ENCODE measurements at regions not wholly inside any gene's neighbourhood (a gene's known extent, or its start where the extent isn't known, plus 50 kb on each side); places are given as distances from the start of the nearest gene placed in this dataset.

GRCh38 chr13:85694992-85695391, 104.2 kb downstream of the SLITRK6 start:
- BruUV-seq (replicated peaks) = no TSS peak
- no peak for TF ChIP-seq CTCF (conservative IDR thresholded peaks at IDR 0.05; ENCODE audit: low read length)

GRCh38 chr13:85693889-85694511, 105.2 kb downstream of the SLITRK6 start:
- no peaks in the 10 kb centered on the region for H3K4me1 ChIP-seq (ENCODE audit: insufficient read depth, low read length, poor library complexity, severe bottlenecking)
- POLR2A ChIA-PET = no interaction called here
- BruUV-seq (replicated peaks) = no TSS peak
- TF ChIP-seq EZH2phosphoT487 (IDR thresholded peaks at IDR 0.05; ENCODE audit: borderline replicate concordance, low read depth, low read length) (no peak), CTCF (conservative IDR thresholded peaks at IDR 0.05; ENCODE audit: low read length) (no peak)
- H2AFZ ChIP-seq (ENCODE audit: low read length) = no peak overlapping the region
- no peak for DNase-seq (ENCODE audit: low spot score)
- H3K27ac ChIP-seq (ENCODE audit: low read depth, low read length, poor library complexity, severe bottlenecking) = no peak overlapping the region
- CTCF ChIA-PET (ENCODE audit: unreplicated experiment) = no interaction called here
- H3K36me3 ChIP-seq (ENCODE audit: insufficient read depth, low read length) = no peaks in the 10 kb centered on the region
- no peaks in the 10 kb centered on the region for H3K79me2 ChIP-seq (ENCODE audit: insufficient read depth, low read depth, low read length)
- H3K4me2 ChIP-seq (ENCODE audit: low read length) = no peak overlapping the region
- no peaks in the 10 kb centered on the region for H3K9me2 ChIP-seq (ENCODE audit: insufficient read depth, low read length)
- no peaks in the 10 kb centered on the region for H4K20me1 ChIP-seq (ENCODE audit: insufficient read depth, low read length)
- intact Hi-C loops (cut with micrococcal nuclease; ENCODE audit: unreplicated experiment) = no loop called here
- no peak overlapping the region for H3K4me3 ChIP-seq (ENCODE audit: low read depth, low read length, poor library complexity, severe bottlenecking)
- H3K9me3 ChIP-seq (ENCODE audit: low read length) = no peaks in the 10 kb centered on the region

More at GRCh38 chr13:85694992-85695391, 104.2 kb downstream of the SLITRK6 start:
- CTCF ChIA-PET (ENCODE audit: unreplicated experiment) = no interaction called here
- POLR2A ChIA-PET = no interaction called here
- no peaks in the 10 kb centered on the region for H3K9me2 ChIP-seq (ENCODE audit: insufficient read depth, low read length)
- H4K20me1 ChIP-seq (ENCODE audit: insufficient read depth, low read length) = no peaks in the 10 kb centered on the region
- no peak overlapping the region for H2AFZ ChIP-seq (ENCODE audit: low read length)
- no peaks in the 10 kb centered on the region for H3K9me3 ChIP-seq (ENCODE audit: low read length)
- no peak overlapping the region for H3K27ac ChIP-seq (ENCODE audit: low read depth, low read length, poor library complexity, severe bottlenecking)
- H3K4me2 ChIP-seq (ENCODE audit: low read length) = no peak overlapping the region
- no peaks in the 10 kb centered on the region for H3K4me1 ChIP-seq (ENCODE audit: insufficient read depth, low read length, poor library complexity, severe bottlenecking)
- no peak overlapping the region for H3K4me3 ChIP-seq (ENCODE audit: low read depth, low read length, poor library complexity, severe bottlenecking)
- intact Hi-C loops (cut with micrococcal nuclease; ENCODE audit: unreplicated experiment) = no loop called here
- no peak for DNase-seq (ENCODE audit: low spot score)
- H3K36me3 ChIP-seq (ENCODE audit: insufficient read depth, low read length) = no peaks in the 10 kb centered on the region
- H3K79me2 ChIP-seq (ENCODE audit: insufficient read depth, low read depth, low read length) = no peaks in the 10 kb centered on the region

- TF ChIP-seq CTCF (conservative IDR thresholded peaks at IDR 0.05; ENCODE audit: low read length) (no peak), EZH2phosphoT487 (IDR thresholded peaks at IDR 0.05; ENCODE audit: borderline replicate concordance, low read depth, low read length) (no peak)
- Histone ChIP-seq H3K4me3 (ENCODE audit: low read depth, low read length, poor library complexity, severe bottlenecking) (no peak overlapping the region), H3K4me2 (ENCODE audit: low read length) (no peak overlapping the region), H3K9me2 (ENCODE audit: insufficient read depth, low read length) (no peaks in the 10 kb centered on the region), H3K4me1 (ENCODE audit: insufficient read depth, low read length, poor library complexity, severe bottlenecking) (no peaks in the 10 kb centered on the region), H3K36me3 (ENCODE audit: insufficient read depth, low read length) (no peaks in the 10 kb centered on the region), H4K20me1 (ENCODE audit: insufficient read depth, low read length) (no peaks in the 10 kb centered on the region), H3K9me3 (ENCODE audit: low read length) (no peaks in the 10 kb centered on the region), H3K27ac (ENCODE audit: low read depth, low read length, poor library complexity, severe bottlenecking) (no peak overlapping the region), H2AFZ (ENCODE audit: low read length) (no peak overlapping the region), H3K79me2 (ENCODE audit: insufficient read depth, low read depth, low read length) (no peaks in the 10 kb centered on the region)
- CTCF ChIA-PET (ENCODE audit: unreplicated experiment) = no interaction called here
- BruUV-seq (replicated peaks) = no TSS peak
- DNase-seq (ENCODE audit: low spot score) = no peak
- POLR2A ChIA-PET = no interaction called here
- intact Hi-C loops (cut with micrococcal nuclease; ENCODE audit: unreplicated experiment) = no loop called here
Measured at GRCh38 chr13:85690368-85690767, 108.9 kb downstream of the SLITRK6 start.
